ENCODE measurements at regions not wholly inside any gene's neighbourhood (a gene's known extent, or its start where the extent isn't known, plus 50 kb on each side); places are given as distances from the start of the nearest gene placed in this dataset.

- no peak for TF ChIP-seq POLR2A (IDR thresholded peaks at IDR 0.05)
- TF ChIP-seq CTCF (IDR thresholded peaks at IDR 0.05): no peak
Observed at GRCh38 chr14:106501898-106502297, 975.5 kb downstream of the TMEM121 start.
